ENCODE measurements at regions not wholly inside any gene's neighbourhood (a gene's known extent, or its start where the extent isn't known, plus 50 kb on each side); places are given as distances from the start of the nearest gene placed in this dataset.

GRCh38 chr3:36164400-36164799, 215.9 kb upstream of the STAC start:
- in situ Hi-C loops (cut with HindIII; ENCODE audit: low sequenced_read_pairs) = no loop called here
- TF ChIP-seq CTCF (IDR thresholded peaks at IDR 0.05; ENCODE audit: low read depth, low read length, missing control alignments) = no peak
- H3K4me3 ChIP-seq (ENCODE audit: low read depth, low read length) = no peak overlapping the region
- no peak for DNase-seq (ENCODE audit: low read depth)

- H3K4me3 ChIP-seq (ENCODE audit: low read depth, low read length) = no peak overlapping the region
- DNase-seq (ENCODE audit: low read depth) = no peak
- no peak for TF ChIP-seq CTCF (IDR thresholded peaks at IDR 0.05; ENCODE audit: low read depth, low read length, missing control alignments)
- in situ Hi-C loops (cut with HindIII; ENCODE audit: low sequenced_read_pairs) = no loop called here
These were observed 214.6 kb upstream of the STAC start for GRCh38 chr3:36165509-36166290.

- in situ Hi-C loops (cut with HindIII; ENCODE audit: low sequenced_read_pairs) = no loop called here
- TF ChIP-seq CTCF (IDR thresholded peaks at IDR 0.05; ENCODE audit: low read depth, low read length, missing control alignments) = no peak
- H3K4me3 ChIP-seq (ENCODE audit: low read depth, low read length) = no peak overlapping the region
- peak; percentile 35 for DNase-seq (ENCODE audit: low read depth)
These were observed 213.8 kb upstream of the STAC start for GRCh38 chr3:36166477-36166876.

- no peak overlapping the region for H3K4me3 ChIP-seq (ENCODE audit: low read depth, low read length)
- in situ Hi-C loops (cut with HindIII; ENCODE audit: low sequenced_read_pairs) = no loop called here
- TF ChIP-seq CTCF (IDR thresholded peaks at IDR 0.05; ENCODE audit: low read depth, low read length, missing control alignments) = no peak
- DNase-seq (ENCODE audit: low read depth) = no peak
These were observed 207.6 kb upstream of the STAC start for GRCh38 chr3:36172699-36173098.

GRCh38 chr3:36175113-36175812, 205.0 kb upstream of the STAC start:
- TF ChIP-seq CTCF (IDR thresholded peaks at IDR 0.05; ENCODE audit: low read depth, low read length, missing control alignments) = no peak
- no peak for DNase-seq (ENCODE audit: low read depth)
- no peak overlapping the region for H3K4me3 ChIP-seq (ENCODE audit: low read depth, low read length)
- in situ Hi-C loops (cut with HindIII; ENCODE audit: low sequenced_read_pairs) = no loop called here

GRCh38 chr3:36175916-36176461, 204.3 kb upstream of the STAC start:
- TF ChIP-seq CTCF (IDR thresholded peaks at IDR 0.05; ENCODE audit: low read depth, low read length, missing control alignments) = no peak
- H3K4me3 ChIP-seq (ENCODE audit: low read depth, low read length) = no peak overlapping the region
- DNase-seq (ENCODE audit: low read depth) = no peak
- in situ Hi-C loops (cut with HindIII; ENCODE audit: low sequenced_read_pairs) = no loop called here
